ENCODE measurements at regions not wholly inside any gene's neighbourhood (a gene's known extent, or its start where the extent isn't known, plus 50 kb on each side); places are given as distances from the start of the nearest gene placed in this dataset.

GRCh38 chr13:82436099-82436585, 1446.1 kb downstream of the SLITRK1 start:
- no peak overlapping the region for H3K27ac ChIP-seq
- DNase-seq (ENCODE audit: low read depth in 1 of 2, low spot score in 1 of 2): no peak
- ATAC-seq: no peak
- ChIA-PET POLR2A (no interaction called here), CTCF (no interaction called here)
- no peaks in the 10 kb centered on the region for H3K9me3 ChIP-seq
- WGBS (ENCODE audit: missing lambda C conversion rate): 33% methylated on average over 1 of the region's 1 CpG
- no peak for TF ChIP-seq ESRRA (IDR thresholded peaks at IDR 0.05; ENCODE audit: borderline replicate concordance, low read length)
- no peak overlapping the region for H3K4me2 ChIP-seq
- FAIRE-seq: no peak
- no peaks in the 10 kb centered on the region for H3K4me1 ChIP-seq
- no peak overlapping the region for H3K4me3 ChIP-seq

- ATAC-seq: no peak
- FAIRE-seq: no peak
- DNase-seq (ENCODE audit: low read depth in 1 of 2, low spot score in 1 of 2): no peak
- Histone ChIP-seq H3K4me1 (no peaks in the 10 kb centered on the region), H3K27ac (no peak overlapping the region), H3K4me3 (no peak overlapping the region), H3K9me3 (no peaks in the 10 kb centered on the region), H3K4me2 (no peak overlapping the region)
- WGBS (ENCODE audit: missing lambda C conversion rate): 31% methylated on average over 2 of the region's 2 CpGs
- ChIA-PET CTCF (no interaction called here), POLR2A (no interaction called here)
- TF ChIP-seq CBX8 (IDR thresholded peaks at IDR 0.05) (no peak), MAFK (IDR thresholded peaks at IDR 0.05; ENCODE audit: partially characterized antibody) (peak; percentile 50), REST (IDR thresholded peaks at IDR 0.05) (no peak), RAD21 (conservative IDR thresholded peaks at IDR 0.05 in 1 of 2, IDR thresholded peaks at IDR 0.05 in 1 of 2) (no peak)
These were observed 1449.3 kb downstream of the SLITRK1 start for GRCh38 chr13:82432949-82433348.

- H3K4me1 ChIP-seq: no peaks in the 10 kb centered on the region
- no peaks in the 10 kb centered on the region for H3K9me3 ChIP-seq
- H3K4me3 ChIP-seq: no peak overlapping the region
- H3K27ac ChIP-seq: no peak overlapping the region
- no peak for TF ChIP-seq USF2 (IDR thresholded peaks at IDR 0.05)
- TF ChIP-seq GATA3 (IDR thresholded peaks at IDR 0.05; ENCODE audit: borderline replicate concordance): no peak
- TF ChIP-seq TP53 (CRISPR knock-in tag; IDR thresholded peaks at IDR 0.05): no peak
- no peak for TF ChIP-seq ZC3H11A (IDR thresholded peaks at IDR 0.05)
- no peak for TF ChIP-seq ELK1 (IDR thresholded peaks at IDR 0.05; ENCODE audit: low read depth, low read length)
- TF ChIP-seq MAZ (IDR thresholded peaks at IDR 0.05; ENCODE audit: borderline replicate concordance, low read depth, low read length): no peak
- TF ChIP-seq RARB (CRISPR knock-in tag; IDR thresholded peaks at IDR 0.05): no peak
- TF ChIP-seq RNF2 (IDR thresholded peaks at IDR 0.05; ENCODE audit: borderline replicate concordance, low read depth): no peak
- no peak for TF ChIP-seq HOXB5 (CRISPR knock-in tag; IDR thresholded peaks at IDR 0.05)
- TF ChIP-seq JUNB (IDR thresholded peaks at IDR 0.05): no peak
- TF ChIP-seq NR3C1 (IDR thresholded peaks at IDR 0.05): no peak
- no peak for TF ChIP-seq FOSB (CRISPR knock-in tag; IDR thresholded peaks at IDR 0.05)
- TF ChIP-seq FOXS1 (CRISPR knock-in tag; IDR thresholded peaks at IDR 0.05): no peak
- no peak for TF ChIP-seq POLR2A (IDR thresholded peaks at IDR 0.05; ENCODE audit: low read length)
- ATAC-seq: no peak
- POLR2A ChIA-PET: no interaction called here
- H3K4me2 ChIP-seq: no peak overlapping the region
- FAIRE-seq: no peak
- CTCF ChIA-PET: no interaction called here
- DNase-seq (ENCODE audit: low read depth in 1 of 2, low spot score in 1 of 2): no peak
- WGBS (ENCODE audit: missing lambda C conversion rate): 32% methylated on average over 5 of the region's 5 CpGs
These were observed 1469.5 kb downstream of the SLITRK1 start for GRCh38 chr13:82412749-82413148.

Data from A549 (cell line).